Keratinocyte (primary cell): ENCODE measurements at regions not wholly inside any gene's neighbourhood (a gene's known extent, or its start where the extent isn't known, plus 50 kb on each side); places are given as distances from the start of the nearest gene placed in this dataset.

ENCODE experiments used
- DNase-seq: peaks from one replicate; pipeline ENCODE4 v3.0.0-alpha.2; 2011; ENCODE audit warnings: low read depth, missing footprints, low spot score
- FAIRE-seq: peaks from 2 replicates; lab custom pipeline; 2011; peaks lifted over from hg19 to GRCh38; lab: Jason Lieb, UNC
- H2AFZ ChIP-seq: 2 replicates; pipeline ENCODE4 v1.6.0; 2012; ENCODE audit warnings: low read length, control low read depth, inconsistent platforms; ENCODE audit not compliant: control insufficient read depth
- H3K27ac ChIP-seq: 2 replicates; pipeline ENCODE4 v1.5.1; 2011; ENCODE audit warnings: low read length; ENCODE audit not compliant: control insufficient read depth, insufficient read depth
- H3K27me3 ChIP-seq: 3 replicates; pipeline ENCODE4 v1.6.0; 2011; ENCODE audit warnings: low read length; ENCODE audit not compliant: control insufficient read depth, insufficient read depth; ENCODE audit errors: extremely low read depth
- H3K36me3 ChIP-seq, 2 experiments: 2 replicates in 1 of 2; 3 replicates in 1 of 2; pipeline ENCODE4 v1.5.1; 2011; ENCODE audit warnings: low read length in 2 of 2, mild to moderate bottlenecking in 1 of 2; ENCODE audit not compliant: control insufficient read depth in 2 of 2, insufficient read depth in 2 of 2; ENCODE audit errors: extremely low read depth in 1 of 2
- H3K4me1 ChIP-seq: 3 replicates; pipeline ENCODE4 v1.5.1; 2011; ENCODE audit warnings: low read length; ENCODE audit not compliant: control insufficient read depth, insufficient read depth; ENCODE audit errors: extremely low read depth
- H3K4me2 ChIP-seq: 3 replicates; pipeline ENCODE4 v1.6.0; 2011; ENCODE audit warnings: low read depth, low read length; ENCODE audit not compliant: control insufficient read depth, insufficient read depth; ENCODE audit errors: extremely low read depth
- H3K4me3 ChIP-seq, 3 experiments: fragments of 200-600 bp in 1 of 3; sonication (generic) in 1 of 3; 2 replicates in 2 of 3; 3 replicates in 1 of 3; pipeline ENCODE4 v1.5.1; 2011 to 2016; ENCODE audit warnings: low read length in 3 of 3, mild to moderate bottlenecking in 3 of 3, control low read depth in 2 of 3, inconsistent platforms in 1 of 3, low read depth in 1 of 3, mixed read lengths in 1 of 3, mixed run types in 1 of 3, moderate library complexity in 1 of 3; ENCODE audit not compliant: control insufficient read depth in 2 of 3, insufficient read depth in 2 of 3; ENCODE audit errors: extremely low read depth in 1 of 3
- H3K79me2 ChIP-seq: 2 replicates; pipeline ENCODE4 v1.6.0; 2012; ENCODE audit warnings: low read length; ENCODE audit not compliant: control insufficient read depth, insufficient read depth
- H3K9ac ChIP-seq: 3 replicates; pipeline ENCODE4 v1.6.0; 2011; ENCODE audit warnings: low read length; ENCODE audit not compliant: control insufficient read depth, insufficient read depth; ENCODE audit errors: extremely low read depth
- H3K9me1 ChIP-seq: 3 replicates; pipeline ENCODE4 v1.6.0; 2011; ENCODE audit warnings: low read length; ENCODE audit not compliant: control insufficient read depth, insufficient read depth; ENCODE audit errors: extremely low read depth
- H3K9me3 ChIP-seq: 2 replicates; pipeline ENCODE4 v1.5.1; 2012; ENCODE audit warnings: low read depth, low read length; ENCODE audit not compliant: control insufficient read depth
- H4K20me1 ChIP-seq: 3 replicates; pipeline ENCODE4 v1.6.0; 2011; ENCODE audit warnings: low read length; ENCODE audit not compliant: control insufficient read depth, insufficient read depth; ENCODE audit errors: extremely low read depth
- CTCF ChIP-seq, 3 experiments: IDR thresholded peaks in 1 of 3; conservative IDR thresholded peaks in 1 of 3; optimal IDR thresholded peaks in 1 of 3; 2 replicates in 2 of 3; 3 replicates in 1 of 3; pipeline versions ENCODE3 to v1.5.1; 2011; ENCODE audit warnings: low read length in 3 of 3, mild to moderate bottlenecking in 3 of 3, moderate library complexity in 2 of 3, control low read depth in 1 of 3, inconsistent platforms in 1 of 3; ENCODE audit not compliant: insufficient read depth in 2 of 3; ENCODE audit errors: extremely low read depth in 1 of 3
- EZH2 ChIP-seq: IDR thresholded peaks from one replicate; pipeline ENCODE4 v1.6.1; 2012; ENCODE audit warnings: inconsistent platforms, mild to moderate bottlenecking, low read length, moderate library complexity
- dilution Hi-C: fragments of 300-500 bp; cut with MboI; formaldehyde crosslinking; loops from one replicate; pipeline ENCODE4 v1.7.0; 2020; ENCODE audit warnings: low sequenced_read_pairs; ENCODE audit not compliant: extremely low pct_ligation_motif_present

GRCh38 chr14:39847852-39848251 is 415.6 kb upstream of the FBXO33 start:
- no peaks in the 10 kb centered on the region for H3K9me1 ChIP-seq
- FAIRE-seq (no peak), DNase-seq (no peak)
- no peaks in the 10 kb centered on the region for H3K36me3 ChIP-seq
- no peak overlapping the region for H3K4me3 ChIP-seq
- TF ChIP-seq CTCF (optimal IDR thresholded peaks at IDR 0.05 in 1 of 3, IDR thresholded peaks at IDR 0.05 in 1 of 3, conservative IDR thresholded peaks at IDR 0.05 in 1 of 3; ENCODE audit: extremely low read depth in 1 of 3, insufficient read depth in 2 of 3, low read length in 3 of 3) (no peak), EZH2 (no peak)
- no peak overlapping the region for H3K9ac ChIP-seq
- H3K27ac ChIP-seq: no peak overlapping the region
- no peaks in the 10 kb centered on the region for H4K20me1 ChIP-seq
- dilution Hi-C loops: no loop called here
- H3K4me2 ChIP-seq: no peak overlapping the region
- no peaks in the 10 kb centered on the region for H3K79me2 ChIP-seq
- no peaks in the 10 kb centered on the region for H3K4me1 ChIP-seq
- H2AFZ ChIP-seq: no peak overlapping the region
- no peaks in the 10 kb centered on the region for H3K27me3 ChIP-seq
- no peaks in the 10 kb centered on the region for H3K9me3 ChIP-seq

GRCh38 chr14:39847194-39847593 is 415.0 kb upstream of the FBXO33 start:
- DNase-seq (no peak), FAIRE-seq (no peak)
- Histone ChIP-seq H3K27ac (no peak overlapping the region), H3K27me3 (no peaks in the 10 kb centered on the region), H3K4me1 (no peaks in the 10 kb centered on the region), H3K79me2 (no peaks in the 10 kb centered on the region), H2AFZ (no peak overlapping the region), H3K9ac (no peak overlapping the region), H3K9me1 (no peaks in the 10 kb centered on the region), H3K4me3 (no peak overlapping the region), H3K36me3 (no peaks in the 10 kb centered on the region), H3K4me2 (no peak overlapping the region), H3K9me3 (no peaks in the 10 kb centered on the region), H4K20me1 (no peaks in the 10 kb centered on the region)
- no peak for TF ChIP-seq EZH2
- TF ChIP-seq CTCF (optimal IDR thresholded peaks at IDR 0.05 in 1 of 3, IDR thresholded peaks at IDR 0.05 in 1 of 3, conservative IDR thresholded peaks at IDR 0.05 in 1 of 3; ENCODE audit: extremely low read depth in 1 of 3, insufficient read depth in 2 of 3, low read length in 3 of 3): no peak
- dilution Hi-C loops: no loop called here
